HFFc6 (cell line): ENCODE measurements at regions not wholly inside any gene's neighbourhood (a gene's known extent, or its start where the extent isn't known, plus 50 kb on each side); places are given as distances from the start of the nearest gene placed in this dataset.

Source experiments
- DNase-seq: peaks from one replicate; pipeline ENCODE4 v3.0.0-alpha.2; 2018
- H3K27ac Mint-ChIP-seq: 2 replicates; pipeline ENCODE4 v1.8.0; 2020; ENCODE audit warnings: mild to moderate bottlenecking, mixed read lengths
- H3K27me3 Mint-ChIP-seq: 2 replicates; pipeline ENCODE4 v1.8.0; 2021; ENCODE audit warnings: mild to moderate bottlenecking, moderate library complexity, mixed read lengths; ENCODE audit not compliant: insufficient read depth
- H3K36me3 Mint-ChIP-seq: 2 replicates; pipeline ENCODE4 v1.8.0; 2021; ENCODE audit warnings: low read depth, mixed read lengths
- H3K4me1 Mint-ChIP-seq: 2 replicates; pipeline ENCODE4 v1.8.0; 2020; ENCODE audit warnings: low read depth, mixed read lengths
- H3K4me3 Mint-ChIP-seq: 2 replicates; pipeline ENCODE4 v1.8.0; 2020; ENCODE audit warnings: mild to moderate bottlenecking, moderate library complexity, mixed read lengths
- H3K9me3 Mint-ChIP-seq: 2 replicates; pipeline ENCODE4 v1.8.0; 2020; ENCODE audit warnings: mild to moderate bottlenecking, mixed read lengths
- CTCF ChIP-seq: fragments of 200-600 bp; sonication (generic); IDR thresholded peaks from 2 replicates; pipeline ENCODE4 v1.5.0; 2021; ENCODE audit warnings: antibody characterized with exemption, mild to moderate bottlenecking

GRCh38 chr3:182349951-182350517 is 443.3 kb upstream of the ATP11B start:
- no peak overlapping the region for H3K4me3 Mint-ChIP-seq
- H3K27ac Mint-ChIP-seq, result no peak overlapping the region
- no peaks in the 10 kb centered on the region for H3K4me1 Mint-ChIP-seq
- H3K9me3 Mint-ChIP-seq, result peaks cover 35% of the 10 kb centered on the region
- no peak for DNase-seq
- no peaks in the 10 kb centered on the region for H3K27me3 Mint-ChIP-seq
- no peak for TF ChIP-seq CTCF
- no peaks in the 10 kb centered on the region for H3K36me3 Mint-ChIP-seq

- Mint-ChIP-seq H3K4me1 (no peaks in the 10 kb centered on the region), H3K36me3 (0 out of 2 replicates have a peak, but pooled peaks cover 8% of the 10 kb centered on the region), H3K27ac (no peak overlapping the region), H3K4me3 (no peak overlapping the region), H3K9me3 (peaks cover 61% of the 10 kb centered on the region), H3K27me3 (no peaks in the 10 kb centered on the region)
- no peak for TF ChIP-seq CTCF
- DNase-seq, result no peak
Observed at GRCh38 chr3:182357928-182358327, 435.4 kb upstream of the ATP11B start.

- no peak for TF ChIP-seq CTCF
- 0 out of 2 replicates have a peak, but pooled peaks cover 4% of the 10 kb centered on the region for H3K36me3 Mint-ChIP-seq
- no peaks in the 10 kb centered on the region for H3K4me1 Mint-ChIP-seq
- H3K4me3 Mint-ChIP-seq, result no peak overlapping the region
- no peak overlapping the region for H3K27ac Mint-ChIP-seq
- no peak for DNase-seq
- H3K9me3 Mint-ChIP-seq, result peaks cover 51% of the 10 kb centered on the region
- H3K27me3 Mint-ChIP-seq, result peaks cover 2% of the 10 kb centered on the region
Observed at GRCh38 chr3:182364323-182364722, 429.0 kb upstream of the ATP11B start.

DNA sequence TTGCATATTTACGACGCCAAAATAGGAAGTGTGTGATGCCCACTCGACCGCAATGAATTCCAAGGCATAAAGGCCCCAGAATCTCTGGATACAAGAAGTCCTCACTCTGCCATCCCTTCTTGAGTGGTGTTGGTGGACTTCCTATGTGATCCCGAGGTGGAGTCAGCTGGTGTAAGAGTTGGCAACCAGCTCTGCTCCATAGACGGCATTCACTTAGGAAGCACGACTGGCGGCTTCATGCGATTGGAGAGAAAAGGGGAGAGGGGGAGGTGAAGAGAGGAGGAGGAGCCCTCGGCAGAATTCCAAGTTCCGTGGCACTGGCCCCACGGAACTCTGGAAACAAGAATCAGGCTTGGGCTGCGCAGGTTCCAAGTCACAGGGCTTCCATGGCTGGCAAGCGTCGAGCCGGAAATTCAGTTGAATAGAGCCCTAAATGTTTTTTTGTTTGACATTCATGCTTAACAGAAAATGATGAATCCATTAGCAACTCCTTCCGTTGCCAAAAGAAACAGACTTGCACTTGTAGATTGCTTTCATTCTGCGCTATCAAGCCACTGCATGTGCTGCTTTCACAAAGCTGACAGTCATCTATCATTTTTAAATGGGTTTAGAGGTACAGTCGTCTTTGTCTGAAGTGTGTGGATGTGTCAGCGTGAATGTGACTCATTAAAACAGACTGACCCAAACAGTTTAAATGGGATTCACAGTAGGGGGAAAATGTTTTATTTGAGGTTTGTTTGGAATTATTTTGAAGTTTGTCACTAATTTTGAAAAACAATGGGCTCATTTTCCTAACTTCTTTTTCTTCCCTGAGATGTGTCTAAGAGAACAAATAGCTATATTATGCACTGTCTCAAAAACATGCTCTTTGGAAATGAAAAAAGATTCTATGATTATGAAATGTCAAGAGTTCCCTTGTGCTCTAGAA is 428.3 kb upstream of the ATP11B start:
- peaks cover 2% of the 10 kb centered on the region for H3K27me3 Mint-ChIP-seq
- no peak for TF ChIP-seq CTCF
- no peak overlapping the region for H3K27ac Mint-ChIP-seq
- no peaks in the 10 kb centered on the region for H3K36me3 Mint-ChIP-seq
- H3K4me3 Mint-ChIP-seq, result no peak overlapping the region
- H3K9me3 Mint-ChIP-seq, result peaks cover 51% of the 10 kb centered on the region
- DNase-seq, result no peak
- no peaks in the 10 kb centered on the region for H3K4me1 Mint-ChIP-seq

GRCh38 chr3:182366746-182367145 is 426.6 kb upstream of the ATP11B start:
- H3K36me3 Mint-ChIP-seq, result no peaks in the 10 kb centered on the region
- H3K27me3 Mint-ChIP-seq, result peaks cover 2% of the 10 kb centered on the region
- no peak for DNase-seq
- no peaks in the 10 kb centered on the region for H3K4me1 Mint-ChIP-seq
- no peak overlapping the region for H3K27ac Mint-ChIP-seq
- peaks cover 47% of the 10 kb centered on the region for H3K9me3 Mint-ChIP-seq
- TF ChIP-seq CTCF, result no peak
- no peak overlapping the region for H3K4me3 Mint-ChIP-seq
